ENCODE measurements at regions not wholly inside any gene's neighbourhood (a gene's known extent, or its start where the extent isn't known, plus 50 kb on each side); places are given as distances from the start of the nearest gene placed in this dataset.
"Not testable (repeated sequence)": the region's sequence is repeated elsewhere in the genome, so short reads cannot be mapped to it uniquely, and the experiment has no call there.

- H3K4me3 ChIP-seq (ENCODE audit: low read length), result no peak overlapping the region
- no peak for DNase-seq (ENCODE audit: low read depth)
- TF ChIP-seq, protein P1, sequence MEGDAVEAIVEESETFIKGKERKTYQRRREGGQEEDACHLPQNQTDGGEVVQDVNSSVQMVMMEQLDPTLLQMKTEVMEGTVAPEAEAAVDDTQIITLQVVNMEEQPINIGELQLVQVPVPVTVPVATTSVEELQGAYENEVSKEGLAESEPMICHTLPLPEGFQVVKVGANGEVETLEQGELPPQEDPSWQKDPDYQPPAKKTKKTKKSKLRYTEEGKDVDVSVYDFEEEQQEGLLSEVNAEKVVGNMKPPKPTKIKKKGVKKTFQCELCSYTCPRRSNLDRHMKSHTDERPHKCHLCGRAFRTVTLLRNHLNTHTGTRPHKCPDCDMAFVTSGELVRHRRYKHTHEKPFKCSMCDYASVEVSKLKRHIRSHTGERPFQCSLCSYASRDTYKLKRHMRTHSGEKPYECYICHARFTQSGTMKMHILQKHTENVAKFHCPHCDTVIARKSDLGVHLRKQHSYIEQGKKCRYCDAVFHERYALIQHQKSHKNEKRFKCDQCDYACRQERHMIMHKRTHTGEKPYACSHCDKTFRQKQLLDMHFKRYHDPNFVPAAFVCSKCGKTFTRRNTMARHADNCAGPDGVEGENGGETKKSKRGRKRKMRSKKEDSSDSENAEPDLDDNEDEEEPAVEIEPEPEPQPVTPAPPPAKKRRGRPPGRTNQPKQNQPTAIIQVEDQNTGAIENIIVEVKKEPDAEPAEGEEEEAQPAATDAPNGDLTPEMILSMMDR (IDR thresholded peaks at IDR 0.05; ENCODE audit: insufficient read depth, low read depth, low read length, missing control alignments), result no peak
These were observed 1137.0 kb upstream of the POU3F4 start for GRCh38 chrX:82370978-82371646.

GRCh38 chrX:82384401-82384800, 1123.7 kb upstream of the POU3F4 start:
- no peak overlapping the region for H3K4me3 ChIP-seq (ENCODE audit: low read length)
- peak; percentile 0 for DNase-seq (ENCODE audit: low read depth)
- TF ChIP-seq, protein P1 (IDR thresholded peaks at IDR 0.05; ENCODE audit: insufficient read depth, low read depth, low read length, missing control alignments), result no peak

- no peak overlapping the region for H3K4me3 ChIP-seq (ENCODE audit: low read length)
- TF ChIP-seq, protein P1 (IDR thresholded peaks at IDR 0.05; ENCODE audit: insufficient read depth, low read depth, low read length, missing control alignments), result no peak
- peak; percentile 6 for DNase-seq (ENCODE audit: low read depth)
These were observed 1095.2 kb upstream of the POU3F4 start for GRCh38 chrX:82412858-82413257.

- H3K4me3 ChIP-seq (ENCODE audit: low read length), result no peak overlapping the region
- DNase-seq (ENCODE audit: low read depth), result no peak
- TF ChIP-seq, protein P1 (IDR thresholded peaks at IDR 0.05; ENCODE audit: insufficient read depth, low read depth, low read length, missing control alignments), result no peak
These were observed 1065.8 kb upstream of the POU3F4 start for GRCh38 chrX:82442281-82442680.

DNA sequence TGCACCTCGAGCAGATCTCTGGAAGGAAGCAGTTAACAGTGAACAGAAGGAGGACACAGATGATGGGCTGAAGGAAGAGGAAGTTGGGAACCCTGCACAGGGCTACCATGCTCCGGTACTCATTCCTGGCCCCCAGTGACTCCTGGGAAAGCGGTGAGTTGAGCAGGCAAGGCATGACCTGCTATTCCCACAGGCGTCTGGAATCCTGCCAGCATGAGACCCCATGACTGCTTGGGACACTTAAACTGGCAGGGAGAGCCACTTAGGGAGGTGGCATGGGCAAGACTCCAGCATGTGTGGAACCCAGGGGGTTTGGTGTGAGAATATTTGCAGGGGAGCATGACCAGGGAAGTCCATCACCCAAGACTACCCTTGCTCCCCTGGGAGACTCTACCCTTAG, 1056.4 kb upstream of the POU3F4 start:
- H3K4me3 ChIP-seq (ENCODE audit: low read length), result no peak overlapping the region
- no peak for DNase-seq (ENCODE audit: low read depth)
- TF ChIP-seq, protein P1 (IDR thresholded peaks at IDR 0.05; ENCODE audit: insufficient read depth, low read depth, low read length, missing control alignments), result no peak

DNA sequence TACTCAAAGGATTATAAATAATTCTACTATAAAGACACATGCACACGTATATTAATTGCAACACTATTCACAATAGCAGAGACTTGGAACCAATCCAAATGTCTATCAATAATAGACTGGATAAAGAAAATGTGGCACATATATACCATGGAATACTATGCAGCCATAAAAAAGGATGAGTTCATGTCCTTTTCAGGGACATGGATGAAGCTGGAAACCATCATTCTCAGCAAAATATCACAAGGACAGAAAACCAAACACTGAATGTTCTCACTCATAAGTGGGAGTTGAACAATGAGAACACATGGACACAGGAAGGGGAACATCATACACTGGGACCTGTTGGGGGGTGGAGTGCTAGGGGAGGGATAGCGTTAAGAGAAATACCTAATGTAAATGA, 1052.2 kb upstream of the POU3F4 start:
- not testable (repeated sequence) for H3K4me3 ChIP-seq (ENCODE audit: low read length); DNase-seq (ENCODE audit: low read depth)

DNA sequence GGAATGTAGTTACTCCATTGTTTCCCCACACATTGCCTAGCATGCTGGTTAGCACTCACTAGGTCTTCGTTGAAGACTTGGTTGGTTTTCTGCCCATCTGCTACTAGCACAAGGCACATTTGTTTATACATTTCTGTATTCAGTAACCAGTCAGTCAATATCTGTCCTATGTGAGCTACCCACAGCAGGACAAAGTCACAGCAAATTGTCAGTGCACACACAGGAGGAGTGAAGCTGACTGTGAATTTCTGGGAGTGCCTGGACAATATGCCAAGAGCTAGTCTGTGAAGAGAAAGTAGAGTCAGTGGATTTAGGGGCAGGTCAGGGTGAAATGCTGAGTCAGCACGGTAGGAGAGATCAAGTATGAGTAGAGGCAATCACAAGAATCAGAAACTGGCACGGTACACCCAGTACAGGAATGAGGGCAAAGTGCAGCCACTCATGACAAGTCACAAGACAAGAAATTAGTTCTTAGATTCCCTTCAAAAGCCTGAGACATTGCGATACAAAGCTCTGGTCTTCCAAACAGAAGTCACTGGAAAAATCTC, 1049.8 kb upstream of the POU3F4 start:
- DNase-seq (ENCODE audit: low read depth), result no peak
- no peak overlapping the region for H3K4me3 ChIP-seq (ENCODE audit: low read length)
- TF ChIP-seq, protein P1 (IDR thresholded peaks at IDR 0.05; ENCODE audit: insufficient read depth, low read depth, low read length, missing control alignments), result no peak

Measured in epithelial cell of esophagus (primary cell).